GM19397 (cell line): ENCODE measurements at regions not wholly inside any gene's neighbourhood (a gene's known extent, or its start where the extent isn't known, plus 50 kb on each side); places are given as distances from the start of the nearest gene placed in this dataset.
"Not testable (repeated sequence)": the region's sequence is repeated elsewhere in the genome, so short reads cannot be mapped to it uniquely, and the experiment has no call there.

ENCODE experiments used
- ATAC-seq: cut with Tn5 transposase; IDR thresholded peaks from one replicate; pipeline ENCODE4 v1.9.1; 2021; ENCODE audit warnings: mild to moderate bottlenecking, moderate library complexity; ENCODE audit not compliant: unreplicated experiment

DNA sequence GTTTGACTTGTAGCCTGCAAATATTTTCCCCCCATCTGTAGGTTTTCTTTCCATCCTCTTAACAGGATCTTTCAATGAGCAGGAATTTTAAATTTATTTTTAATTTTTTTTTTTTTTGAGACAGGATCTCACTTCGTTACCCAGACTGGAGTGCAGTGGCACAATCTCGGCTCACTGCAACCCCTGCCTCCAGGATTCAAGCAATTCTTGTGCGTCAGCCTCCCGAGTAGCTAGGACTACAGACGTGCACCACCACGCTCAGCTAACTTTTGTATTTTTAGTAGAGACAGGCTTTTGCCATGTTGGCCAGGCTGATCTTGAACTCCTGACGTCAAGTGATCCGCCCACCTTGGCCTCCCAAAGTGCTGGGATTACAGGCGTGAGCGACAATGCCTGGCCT is 335.2 kb upstream of the TNRC6C start:
- ATAC-seq, result not testable (repeated sequence)

DNA sequence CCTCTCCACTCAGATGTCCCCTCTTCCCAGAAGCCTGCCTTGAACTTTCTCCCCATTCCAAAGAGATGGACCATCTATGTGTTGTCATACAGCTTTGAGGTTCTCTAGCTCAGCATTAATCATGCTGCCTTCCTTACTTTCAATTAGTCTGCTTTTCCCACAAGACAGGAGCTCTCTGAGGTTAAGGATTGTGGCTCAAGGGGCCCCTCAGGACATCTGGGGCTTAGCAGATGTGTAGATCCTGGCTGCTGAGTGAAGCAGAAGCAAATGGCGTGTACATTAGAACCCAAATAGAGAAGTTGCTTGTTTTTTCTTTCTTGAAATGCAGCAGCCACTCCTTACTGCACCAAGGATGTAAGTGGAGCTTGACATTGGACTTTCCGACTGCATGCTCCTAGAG is 330.5 kb upstream of the TNRC6C start:
- ATAC-seq, result no peak

DNA sequence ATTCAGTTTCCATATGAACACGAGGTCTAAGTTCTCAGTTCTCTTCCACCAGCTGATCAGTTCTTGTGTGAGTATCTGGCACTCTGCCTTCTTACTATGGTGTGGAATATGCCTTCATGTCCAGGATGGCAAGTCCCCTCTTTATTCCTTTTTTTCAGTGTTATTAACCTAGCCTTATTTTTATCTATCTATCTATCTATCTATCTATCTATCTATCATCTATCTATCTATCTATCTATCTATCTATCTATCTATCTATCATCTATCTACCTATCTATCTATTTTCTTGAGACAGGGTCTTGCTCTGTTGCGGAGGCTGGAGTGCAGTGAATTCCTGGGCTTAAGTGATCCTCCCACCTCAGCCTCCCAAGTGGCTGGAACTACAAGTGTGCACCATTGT is 329.2 kb upstream of the TNRC6C start:
- not testable (repeated sequence) for ATAC-seq

DNA sequence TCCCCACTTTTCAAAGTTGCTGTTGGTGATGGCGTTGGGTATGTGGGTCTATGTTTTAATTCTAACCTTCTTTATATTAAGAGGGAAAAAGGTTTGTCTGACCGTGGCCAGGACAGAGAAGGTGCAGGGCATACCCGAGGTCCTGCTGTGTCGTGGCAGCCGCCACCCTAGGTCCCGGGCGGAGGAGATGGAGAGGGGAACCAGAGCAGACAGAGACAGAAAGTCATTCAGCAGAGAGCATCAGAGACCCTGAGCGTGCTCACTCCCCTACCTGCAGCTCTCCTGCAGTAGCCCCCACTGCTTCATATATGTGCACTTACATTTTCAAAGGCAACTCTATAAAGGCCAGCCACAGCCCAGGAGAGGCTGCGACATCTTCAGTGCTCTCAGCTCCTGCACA is 327.2 kb upstream of the TNRC6C start:
- ATAC-seq, result no peak

DNA sequence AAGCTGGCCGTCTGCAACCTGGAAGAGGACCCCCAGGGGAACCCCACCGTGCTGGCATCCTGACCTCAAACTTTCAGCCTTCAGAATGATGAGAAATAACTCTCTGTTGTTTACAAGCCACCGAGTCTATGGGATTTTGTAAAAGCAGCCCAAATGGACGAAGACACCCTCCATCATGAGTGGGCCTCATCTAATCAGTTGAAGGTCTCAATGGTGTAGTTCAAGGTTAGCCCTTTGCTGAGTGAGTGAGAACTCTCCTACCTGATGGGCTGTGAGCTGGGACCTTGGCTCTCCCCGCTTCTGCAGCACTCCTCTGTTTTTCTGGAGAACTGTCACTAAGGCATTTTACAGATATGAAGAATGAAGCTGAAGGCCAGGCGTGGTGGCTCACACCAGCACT is 325.9 kb upstream of the TNRC6C start:
- no peak for ATAC-seq

DNA sequence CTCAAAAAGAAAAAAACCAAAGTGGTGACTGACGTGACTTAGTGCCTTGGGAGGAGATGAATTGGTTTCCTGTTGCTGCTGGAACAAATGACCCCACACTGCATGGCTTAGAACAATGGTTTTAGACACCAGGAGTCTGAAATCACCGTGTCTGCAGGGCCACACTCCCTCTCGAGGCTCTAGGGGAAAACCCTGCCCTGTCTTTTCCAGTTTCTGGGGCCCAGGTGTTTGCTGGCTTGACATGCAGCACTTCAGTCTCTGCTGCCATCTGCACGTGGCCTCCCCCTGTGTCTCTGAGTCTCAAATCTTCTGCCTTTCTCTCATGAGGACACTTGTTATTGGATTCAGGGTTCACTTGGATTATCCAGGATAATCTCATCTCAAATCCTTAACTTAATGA is 323.8 kb upstream of the TNRC6C start:
- no peak for ATAC-seq

DNA sequence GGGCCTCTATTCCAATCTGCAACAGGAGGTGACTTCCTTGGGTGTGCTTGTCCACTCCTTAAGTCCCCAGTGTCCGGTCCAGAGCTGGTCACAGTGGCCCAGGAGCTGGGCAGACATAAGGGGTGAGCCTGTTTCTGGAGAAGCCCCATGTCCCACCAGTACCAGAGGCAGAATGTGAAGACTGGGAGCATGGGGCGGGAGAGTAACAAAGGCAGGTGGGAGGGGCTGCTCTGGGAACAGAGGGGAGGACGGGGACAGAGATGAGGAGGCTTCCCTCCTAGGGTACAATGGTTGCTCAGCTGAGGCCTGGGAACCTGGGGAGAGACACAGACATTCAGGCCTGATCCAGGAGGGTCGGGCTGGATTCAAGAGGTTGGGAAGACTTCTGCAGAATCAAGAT is 323.3 kb upstream of the TNRC6C start:
- ATAC-seq, result no peak

DNA sequence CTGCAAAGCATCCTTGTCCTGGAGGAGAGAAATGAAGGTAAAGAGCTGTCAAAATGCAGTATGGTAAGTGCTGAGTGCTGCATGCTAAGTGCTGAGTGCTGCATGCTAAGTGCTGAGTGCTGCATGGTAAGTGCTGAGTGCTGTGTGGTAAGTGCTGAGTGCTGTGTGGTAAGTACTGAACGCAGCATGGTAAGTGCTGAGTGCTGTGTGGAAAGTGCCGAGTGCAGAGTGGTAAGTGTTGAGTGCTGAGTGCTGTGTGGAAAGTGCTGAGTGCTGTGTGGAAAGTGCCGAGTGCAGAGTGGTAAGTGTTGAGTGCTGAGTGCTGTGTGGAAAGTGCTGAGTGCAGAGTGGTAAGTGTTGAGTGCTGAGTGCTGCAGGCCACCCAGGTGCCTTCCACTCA is 322.7 kb upstream of the TNRC6C start:
- not testable (repeated sequence) for ATAC-seq

DNA sequence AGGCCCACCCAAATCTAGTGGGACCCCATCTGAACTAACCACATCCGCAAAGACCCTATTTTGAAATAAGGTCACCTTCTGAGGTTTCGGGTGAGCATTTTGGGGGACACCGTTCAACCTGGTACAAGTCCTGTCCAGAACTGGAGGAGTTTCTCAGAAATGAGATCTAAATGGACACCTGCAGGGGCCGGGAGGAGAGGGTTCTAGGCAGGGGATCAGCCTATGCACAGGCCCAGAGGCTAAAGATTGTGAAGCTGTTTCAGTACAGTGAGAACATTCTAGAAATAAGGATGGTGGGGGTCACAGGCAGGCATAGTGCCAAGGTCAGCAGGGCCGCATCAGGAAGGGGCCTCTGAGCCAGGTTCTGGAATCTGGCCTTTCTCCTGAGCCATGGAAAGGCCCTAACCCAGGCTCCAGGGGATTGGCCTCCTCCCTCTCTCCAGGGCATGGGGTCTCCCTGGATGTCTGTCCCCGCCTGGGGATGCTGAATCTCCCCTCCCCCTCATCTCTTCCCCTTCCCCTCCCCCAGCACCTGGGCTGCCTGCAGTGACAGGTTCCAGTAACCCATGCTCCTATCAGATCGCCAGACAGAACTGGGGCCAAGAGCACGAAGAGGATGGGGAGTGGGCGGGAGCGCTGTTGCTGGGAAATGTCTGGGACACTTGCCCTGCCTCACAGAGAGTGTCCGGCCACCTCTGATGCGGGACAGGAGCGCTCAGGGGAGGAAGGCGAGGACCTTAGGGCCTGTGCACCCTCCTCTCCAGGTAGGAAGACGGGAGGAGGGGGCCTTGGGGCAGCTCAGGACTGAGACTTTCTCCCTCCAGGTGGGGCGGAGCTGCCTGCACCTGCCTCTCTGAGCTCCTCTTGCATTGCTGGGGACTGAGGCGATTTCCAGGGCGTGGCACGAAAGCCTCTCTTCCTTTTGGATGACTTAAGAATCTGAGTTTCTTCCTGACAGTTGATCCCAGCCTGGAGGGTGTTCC is 321.4 kb upstream of the TNRC6C start:
- ATAC-seq, result no peak

DNA sequence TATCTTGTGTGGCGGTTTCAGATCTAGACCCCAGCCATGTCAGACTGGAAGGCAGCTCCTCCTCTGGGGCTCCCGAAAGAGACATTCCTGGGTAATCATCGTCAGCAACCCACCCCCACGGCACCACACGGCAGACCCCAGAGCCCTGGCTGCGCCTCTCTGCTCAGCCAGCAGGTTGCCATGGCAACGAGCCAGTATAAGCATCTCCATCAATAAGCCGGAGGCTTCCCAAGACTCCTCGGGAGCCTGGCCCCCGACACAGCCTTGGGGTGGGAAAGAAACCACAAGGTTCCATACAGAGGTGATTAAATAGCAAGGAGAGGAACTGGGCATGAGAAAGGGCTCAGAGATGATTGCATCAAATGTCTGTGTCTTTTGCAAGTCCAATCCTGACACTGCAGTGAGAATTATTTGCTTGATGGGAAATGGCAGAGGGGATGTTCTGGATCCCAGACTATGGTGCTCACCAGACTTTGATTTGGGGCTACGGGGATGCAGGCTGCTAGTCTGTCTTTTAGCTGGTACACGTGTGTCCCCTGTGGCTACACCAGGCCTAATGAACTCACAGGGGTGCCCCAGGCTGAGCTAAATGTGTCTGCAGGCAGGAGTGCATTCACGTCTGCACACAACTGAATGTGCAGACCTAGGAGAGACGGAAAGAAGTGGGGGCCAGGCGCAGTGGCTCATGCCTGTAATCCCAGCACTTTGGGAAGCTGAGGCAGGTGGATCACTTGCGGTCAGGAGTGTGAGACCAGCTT is 320.5 kb upstream of the TNRC6C start:
- no peak for ATAC-seq

DNA sequence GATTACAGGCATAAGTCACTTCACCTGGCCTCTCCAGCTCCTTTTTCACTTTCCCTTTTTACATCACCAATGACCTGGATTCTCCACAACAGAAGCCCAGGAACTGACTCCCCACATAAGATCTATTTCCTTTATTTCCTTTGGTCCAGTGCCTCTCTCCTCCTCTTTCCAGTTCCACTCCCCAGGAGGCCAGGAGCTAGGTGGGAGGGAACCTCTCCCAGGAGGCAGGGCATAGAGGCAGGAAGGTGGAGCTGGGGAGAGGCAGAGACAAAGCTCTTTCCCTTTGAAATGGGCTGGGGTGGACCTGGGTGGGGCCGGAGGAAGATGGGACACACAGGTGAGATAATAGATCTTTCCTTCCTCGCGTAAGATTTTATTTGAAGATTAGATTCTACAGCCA is 318.3 kb upstream of the TNRC6C start:
- no peak for ATAC-seq

DNA sequence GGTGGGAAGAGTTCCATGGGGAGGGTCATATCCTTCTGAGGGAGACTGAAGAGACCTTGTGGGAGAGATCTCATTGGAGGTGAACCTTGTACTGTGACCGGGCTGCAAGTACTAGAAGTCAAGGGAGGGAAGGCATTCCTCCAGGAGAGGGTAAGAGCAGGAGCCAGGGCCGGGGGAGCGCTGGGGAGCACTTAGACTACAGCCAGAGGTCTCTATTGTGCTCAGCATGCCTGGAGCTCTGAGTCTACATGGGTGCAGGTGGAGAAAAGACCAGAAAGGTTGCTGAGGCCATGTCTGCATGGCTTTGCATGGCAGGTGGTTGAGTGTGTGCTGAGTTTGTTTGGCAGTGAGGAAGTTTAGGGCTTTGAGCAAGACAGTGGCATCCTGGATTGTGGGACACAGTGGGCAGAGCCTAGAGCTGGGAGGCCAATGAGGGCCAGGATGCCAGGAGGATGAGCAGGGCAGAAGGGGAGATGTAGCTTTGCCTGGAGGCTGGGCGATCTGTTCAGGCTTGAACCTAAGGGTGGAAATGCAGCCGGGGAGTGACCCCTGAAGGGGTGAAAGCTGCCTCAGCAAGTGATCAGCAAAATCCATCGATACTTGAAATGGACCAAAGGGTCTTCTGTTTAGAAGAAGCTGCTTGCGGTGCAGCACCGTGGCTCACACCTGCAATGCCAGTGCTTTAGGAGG is 317.4 kb upstream of the TNRC6C start:
- ATAC-seq, result no peak

DNA sequence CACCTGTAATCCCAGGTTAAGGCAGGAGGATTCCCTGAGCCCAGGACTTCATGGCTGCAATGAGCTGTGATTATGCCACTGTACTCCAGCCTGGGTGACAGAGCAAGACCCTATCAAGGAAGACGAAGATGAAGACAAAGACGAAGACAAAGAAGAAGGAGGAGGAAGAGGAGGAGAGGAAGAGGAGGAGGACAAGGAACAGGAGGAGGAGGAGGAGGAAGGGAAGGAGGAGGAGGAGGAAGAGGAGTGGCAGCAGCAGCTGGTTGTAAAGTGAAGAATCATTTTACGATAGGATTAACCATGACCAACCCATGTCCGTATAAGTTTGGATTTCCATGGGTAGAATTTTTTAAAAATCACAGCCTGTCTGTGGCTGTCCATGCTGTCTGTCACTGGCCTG is 316.8 kb upstream of the TNRC6C start:
- ATAC-seq, result no peak

DNA sequence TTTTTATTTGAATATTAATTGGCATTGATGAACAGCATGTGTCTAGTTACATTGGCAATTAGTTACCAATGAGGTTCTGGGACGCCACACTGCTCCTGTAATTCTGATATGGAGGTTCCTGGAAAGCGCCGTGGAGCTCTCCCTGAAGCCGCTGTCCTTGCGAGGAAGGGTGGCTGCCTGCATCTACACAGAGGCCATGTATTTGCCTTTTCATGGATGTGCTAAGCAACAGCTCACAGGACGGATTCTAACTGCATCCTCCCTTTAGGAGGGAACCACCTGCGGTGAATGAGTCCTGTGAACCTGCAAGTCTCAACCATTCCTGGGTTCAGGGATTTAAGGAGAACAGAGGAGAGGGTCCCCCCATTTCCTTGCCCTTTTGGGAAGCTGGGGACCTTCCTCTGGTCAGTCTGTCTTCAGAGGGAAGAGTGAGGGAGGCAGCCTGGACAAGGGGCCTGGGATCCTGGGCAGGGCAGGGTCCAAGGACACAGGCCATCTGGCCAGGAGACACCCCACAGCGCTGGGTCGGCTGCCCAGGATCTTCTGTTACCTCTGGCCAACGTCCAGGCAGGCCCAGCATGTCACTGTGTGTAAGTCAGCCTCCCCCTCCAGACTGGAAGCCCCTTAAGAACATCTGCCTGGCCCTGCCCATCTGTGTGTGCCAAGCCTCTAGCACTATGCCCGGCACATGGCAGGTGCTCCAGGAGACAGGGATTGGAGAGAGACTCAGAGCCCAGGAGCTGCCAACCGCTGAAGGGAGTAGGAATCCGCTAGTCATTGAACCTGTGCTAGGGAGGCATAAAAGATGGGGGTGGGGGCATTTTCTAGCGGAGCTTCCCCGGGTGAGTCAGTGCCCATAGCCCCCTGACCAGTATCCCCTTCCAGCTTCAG is 314.1 kb upstream of the TNRC6C start:
- ATAC-seq, result no peak

DNA sequence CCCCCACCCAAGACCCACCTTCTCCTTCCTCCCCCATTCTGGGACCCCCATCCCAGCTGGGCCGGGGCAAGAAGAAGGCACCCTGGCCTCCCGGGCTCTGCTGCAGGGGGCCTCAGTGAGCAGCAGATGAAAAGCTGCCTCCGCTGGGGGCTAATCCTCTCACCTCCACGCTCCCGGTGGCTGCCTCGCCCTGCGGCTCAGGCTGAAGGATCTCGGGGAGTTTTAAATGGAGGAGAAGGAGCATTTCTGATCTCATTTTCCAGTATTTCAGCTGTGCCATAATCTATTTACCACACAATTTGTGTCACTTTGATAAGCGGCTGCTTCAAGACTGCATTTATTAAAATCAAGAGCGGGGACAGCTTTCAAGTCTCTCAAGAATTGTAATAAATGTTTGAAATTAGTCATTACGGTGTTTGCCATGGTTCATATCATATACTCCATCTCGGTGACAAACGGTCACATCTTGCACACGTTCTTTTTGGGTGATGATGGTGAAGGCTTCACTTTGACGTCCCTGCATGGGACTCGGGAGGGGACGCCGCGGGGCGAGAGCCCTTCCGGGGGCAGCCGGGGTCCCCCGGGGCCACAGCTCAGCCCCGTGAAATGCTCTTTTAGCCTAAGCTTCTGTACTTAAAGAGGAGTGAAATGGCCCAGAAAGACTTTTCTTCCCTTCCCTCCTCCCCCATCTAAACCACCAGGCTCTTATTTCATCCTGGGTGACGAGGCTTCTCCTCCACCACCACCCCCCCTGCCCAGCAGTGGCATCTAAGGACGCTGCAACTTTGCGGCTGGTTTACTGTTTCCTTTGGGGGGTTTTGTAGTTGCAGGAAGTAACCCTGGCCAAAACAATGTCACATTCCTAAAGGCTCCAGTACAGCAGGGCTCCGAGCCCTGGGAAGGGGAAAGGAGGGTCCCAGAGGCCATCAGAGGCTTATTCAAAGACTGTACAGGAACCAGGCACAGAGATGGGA is 313.1 kb upstream of the TNRC6C start:
- ATAC-seq, result no peak

DNA sequence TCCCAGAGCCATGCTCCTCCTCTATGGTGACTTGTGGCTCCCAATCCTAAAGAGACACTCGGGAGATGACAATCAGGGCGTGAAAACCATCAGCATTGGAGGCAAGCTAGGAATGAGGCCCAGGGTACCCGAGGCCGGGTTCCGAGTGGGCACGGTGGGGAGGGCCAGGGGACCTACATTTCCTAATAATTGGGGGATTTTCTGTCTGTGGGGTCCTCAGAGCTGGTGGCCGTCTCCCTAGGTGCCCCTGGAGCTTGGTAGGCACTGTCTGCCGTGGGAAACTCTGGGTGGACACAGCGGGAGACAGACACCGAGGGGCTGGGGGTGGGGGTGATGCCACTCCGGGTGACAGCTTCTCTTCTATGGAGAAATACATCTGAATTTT is 312.5 kb upstream of the TNRC6C start:
- ATAC-seq, result no peak

DNA sequence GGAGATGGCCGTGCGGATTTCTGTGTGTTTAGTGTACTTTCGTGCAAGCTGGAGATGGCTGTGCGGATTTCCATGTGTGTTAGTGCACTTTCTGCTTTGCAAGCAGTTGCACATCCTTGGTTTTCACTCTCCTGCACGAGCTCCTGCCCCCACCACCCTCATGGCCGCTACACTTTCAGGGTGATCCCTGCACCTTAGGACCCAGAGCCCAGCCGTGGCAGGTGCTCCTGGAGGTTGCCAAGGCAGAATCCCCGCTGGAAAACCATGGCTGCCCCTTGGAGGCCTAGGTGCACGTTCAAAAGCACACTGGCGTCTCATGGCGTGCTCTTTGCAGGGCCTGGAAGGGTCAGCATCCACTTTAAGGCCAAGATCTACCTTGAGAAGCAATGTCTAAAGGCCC is 311.0 kb upstream of the TNRC6C start:
- ATAC-seq, result no peak

DNA sequence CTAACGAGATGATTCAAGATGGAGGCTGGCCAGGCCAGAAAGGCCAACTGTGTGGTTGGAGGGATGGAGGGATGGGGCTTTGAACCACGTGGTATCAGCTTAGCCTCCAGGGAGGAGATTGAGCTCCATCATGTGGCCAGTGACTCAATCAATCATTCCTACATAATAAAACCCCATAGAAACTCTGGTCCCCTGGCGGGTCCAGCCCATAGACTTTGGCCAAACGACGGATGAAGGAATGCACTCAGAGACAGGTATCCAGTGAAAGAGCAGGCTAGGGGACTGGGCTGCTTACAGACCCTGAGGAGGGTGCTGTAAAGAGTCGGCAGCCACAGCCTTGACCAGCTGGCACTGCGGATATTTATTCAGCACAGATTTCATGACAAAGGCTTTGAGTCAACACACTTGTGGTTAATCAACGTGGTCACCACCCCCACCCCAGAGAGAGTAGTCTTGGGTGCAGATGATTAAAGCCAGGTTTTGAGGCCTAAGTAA is 308.7 kb upstream of the TNRC6C start:
- no peak for ATAC-seq

DNA sequence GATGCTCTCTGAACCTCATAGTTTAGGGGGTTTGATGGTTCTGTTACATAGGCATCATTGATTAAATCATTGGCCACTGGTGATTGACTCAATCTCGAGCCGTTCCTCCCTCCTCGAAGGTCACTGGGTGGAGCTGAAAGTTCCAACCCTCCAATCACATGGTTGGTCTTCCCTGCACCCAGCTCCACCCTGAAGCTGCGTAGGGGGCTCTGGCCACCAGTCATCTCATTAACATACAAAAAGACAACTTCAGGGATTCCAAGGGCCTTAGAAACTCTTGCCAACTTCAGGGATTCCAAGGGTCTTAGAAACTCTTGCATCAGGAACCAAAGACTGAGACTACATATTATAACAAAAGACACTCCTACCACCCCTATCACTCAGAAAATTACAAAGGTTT is 306.5 kb upstream of the TNRC6C start:
- no peak for ATAC-seq
